ENCODE measurements at regions not wholly inside any gene's neighbourhood (a gene's known extent, or its start where the extent isn't known, plus 50 kb on each side); places are given as distances from the start of the nearest gene placed in this dataset.
A peak's percentile ranks its signal among the peaks of the same experiment; 100 is the strongest.

DNA sequence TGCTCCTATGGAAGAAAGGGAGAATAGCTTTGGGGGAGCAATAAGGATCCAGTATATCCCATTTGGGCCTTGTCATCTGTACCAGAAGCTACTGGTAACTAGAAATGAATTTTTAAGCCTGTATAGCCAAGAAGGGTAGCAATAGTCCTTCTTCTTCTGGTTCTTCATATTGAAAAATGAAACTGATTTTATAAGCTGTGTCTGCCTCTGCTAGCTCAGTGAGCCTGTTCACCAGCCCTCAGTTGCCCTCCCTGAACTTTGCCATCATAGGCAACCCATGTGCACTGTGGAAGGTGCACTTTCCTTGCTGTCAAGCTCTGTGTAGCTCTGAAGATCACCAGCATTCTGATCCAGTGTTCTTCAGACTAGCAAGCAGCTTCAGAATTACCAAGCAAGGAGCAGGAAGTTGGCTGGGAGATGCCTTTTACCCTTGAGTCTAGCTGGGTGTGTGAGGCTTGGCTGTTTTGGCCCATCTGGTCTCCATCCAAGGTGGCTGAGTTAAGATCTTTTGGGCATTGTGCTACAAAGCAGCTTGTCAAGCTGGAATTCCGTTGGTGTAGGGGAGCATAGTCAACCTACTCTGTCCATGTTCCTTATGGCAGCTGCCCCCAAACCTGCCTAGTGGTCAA, 55.8 kb upstream of the MGAT5 start:
- POLR2A ChIA-PET: no interaction called here
- Histone ChIP-seq H3K27me3 (ENCODE audit: control insufficient read depth in 2 of 2, insufficient read depth in 2 of 2, low read length in 2 of 2) (no peaks in the 10 kb centered on the region), H3K4me3 (no peak overlapping the region), H3K27ac (ENCODE audit: extremely low read depth, low read depth, low read length) (no peak overlapping the region), H4K20me1 (replicated peaks; ENCODE audit: control insufficient read depth, insufficient read depth, low read length) (0 out of 2 replicates have a peak, but pooled peaks cover 4% of the 10 kb centered on the region), H3K4me1 (replicated peaks in 1 of 2; ENCODE audit: control insufficient read depth in 2 of 2, insufficient read depth in 2 of 2, low read length in 2 of 2) (peaks cover 0 to 41% of the 10 kb centered on the region in 2 experiments; a peak in 4 of 5 replicates), H3K9ac (ENCODE audit: insufficient read depth in 1 of 2, low read depth in 2 of 2, low read length in 2 of 2) (no peak overlapping the region), H2AFZ (ENCODE audit: low read depth, low read length) (peak overlapping the region; percentile 34; the same call in 1 of the 2 replicates), H3K9me1 (ENCODE audit: control insufficient read depth, insufficient read depth, low read length) (no peaks in the 10 kb centered on the region), H3K9me3 (replicated peaks; ENCODE audit: control insufficient read depth, insufficient read depth, low read depth, low read length) (no peaks in the 10 kb centered on the region), H3K4me2 (ENCODE audit: insufficient read depth, low read length) (no peak overlapping the region), H3K79me2 (ENCODE audit: control insufficient read depth, insufficient read depth, low read length) (no peaks in the 10 kb centered on the region), H3K36me3 (ENCODE audit: control insufficient read depth, insufficient read depth, low read length) (no peaks in the 10 kb centered on the region)
- in situ Hi-C loops (cut with MboI): no loop called here
- no peak for ATAC-seq
- BruUV-seq (replicated peaks): no TSS peak
- intact Hi-C loops (cut with micrococcal nuclease): loop anchor here (5.0 kb wide), 1 partner anchor 51 kb away; no protein-coding TSS in a partner anchor
- WGBS (ENCODE audit: insufficient coverage, low coverage, missing lambda C conversion rate): 11% methylated on average over 1 of the region's 1 CpG
- no peak for DNase-seq (ENCODE audit: extremely low read depth in 1 of 4, low spot score in 3 of 4)
- no peak for FAIRE-seq
- CTCF ChIA-PET (ENCODE audit: low intra/inter-chr PET ratio): interaction anchor here (0.5 kb wide), 1 partner anchor 80 kb away, joined by 3 read pairs; no protein-coding TSS in a partner anchor
- TF ChIP-seq BRCA1 (IDR thresholded peaks at IDR 0.05) (no peak), BRCA1 (CRISPR knock-in tag; IDR thresholded peaks at IDR 0.05) (no peak), CBX1 (IDR thresholded peaks at IDR 0.05; ENCODE audit: low read depth) (no peak), LARP7 (IDR thresholded peaks at IDR 0.05) (no peak), E2F8 (IDR thresholded peaks at IDR 0.05; ENCODE audit: low read depth, partially characterized antibody) (no peak), U2AF1 (optimal IDR thresholded peaks at IDR 0.05; ENCODE audit: low read depth, low read length) (no peak), NR3C1 (CRISPR knock-in tag; IDR thresholded peaks at IDR 0.05) (no peak), GTF2A2 (tag; IDR thresholded peaks at IDR 0.05) (no peak), LCOR (CRISPR knock-in tag; IDR thresholded peaks at IDR 0.05) (no peak), TGIF2 (CRISPR knock-in tag; IDR thresholded peaks at IDR 0.05) (no peak), SP2 (IDR thresholded peaks at IDR 0.05; ENCODE audit: extremely low read depth, low read depth, low read length, poor library complexity, severe bottlenecking) (no peak), ARID3B (CRISPR knock-in tag; IDR thresholded peaks at IDR 0.05; ENCODE audit: borderline replicate concordance) (no peak), GATA2 (CRISPR knock-in tag; IDR thresholded peaks at IDR 0.05) (no peak), GABPA (tag; conservative IDR thresholded peaks at IDR 0.05; ENCODE audit: low read depth) (no peak)
- TF ChIP-seq, protein P1, sequence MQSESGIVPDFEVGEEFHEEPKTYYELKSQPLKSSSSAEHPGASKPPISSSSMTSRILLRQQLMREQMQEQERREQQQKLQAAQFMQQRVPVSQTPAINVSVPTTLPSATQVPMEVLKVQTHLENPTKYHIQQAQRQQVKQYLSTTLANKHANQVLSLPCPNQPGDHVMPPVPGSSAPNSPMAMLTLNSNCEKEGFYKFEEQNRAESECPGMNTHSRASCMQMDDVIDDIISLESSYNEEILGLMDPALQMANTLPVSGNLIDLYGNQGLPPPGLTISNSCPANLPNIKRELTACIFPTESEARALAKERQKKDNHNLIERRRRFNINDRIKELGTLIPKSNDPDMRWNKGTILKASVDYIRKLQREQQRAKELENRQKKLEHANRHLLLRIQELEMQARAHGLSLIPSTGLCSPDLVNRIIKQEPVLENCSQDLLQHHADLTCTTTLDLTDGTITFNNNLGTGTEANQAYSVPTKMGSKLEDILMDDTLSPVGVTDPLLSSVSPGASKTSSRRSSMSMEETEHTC (IDR thresholded peaks at IDR 0.05): no peak
